Body of pancreas (tissue), 4 donors: ENCODE measurements at regions not wholly inside any gene's neighbourhood (a gene's known extent, or its start where the extent isn't known, plus 50 kb on each side); places are given as distances from the start of the nearest gene placed in this dataset.
"Not testable (repeated sequence)": the region's sequence is repeated elsewhere in the genome, so short reads cannot be mapped to it uniquely, and the experiment has no call there.

Experiments
- POLR2A ChIP-seq, 3 donors: fragments of 450-650 bp; IDR thresholded peaks; one replicate each; pipeline ENCODE4 v1.6.1; 2016; ENCODE audit warnings: antibody characterized with exemption in 3 of 3, mild to moderate bottlenecking in 2 of 3
- TF ChIP-seq, protein P1 (sequence below), 7 experiments: fragments of 450-650 bp in 4 of 7; fragments of 200-600 bp in 3 of 7; sonication (generic) in 3 of 7; IDR thresholded peaks; one replicate each; pipeline ENCODE4 v1.5.1; 2016 to 2019; ENCODE audit warnings: antibody characterized with exemption in 7 of 7

DNA sequence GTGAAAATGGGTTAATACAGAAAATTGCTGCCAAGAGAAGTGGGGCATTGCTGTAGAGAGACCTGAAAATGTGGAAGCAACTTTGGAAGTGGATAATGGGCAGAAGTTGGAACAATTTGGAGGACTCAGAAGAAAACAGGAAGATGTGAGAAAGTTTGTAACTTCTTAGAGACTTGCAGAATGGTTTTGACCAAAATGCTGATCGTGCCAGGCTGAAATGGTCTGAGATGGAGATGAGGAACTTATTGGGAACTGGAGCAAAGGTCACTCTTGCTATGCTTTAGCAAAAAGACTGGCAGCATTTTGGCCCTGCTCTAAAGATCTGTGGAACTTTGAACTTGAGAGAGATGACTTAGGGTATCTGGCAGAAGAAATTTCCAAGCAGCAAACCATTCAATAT lies 254.8 kb downstream of the KBTBD8 start:
- TF ChIP-seq, protein P1, sequence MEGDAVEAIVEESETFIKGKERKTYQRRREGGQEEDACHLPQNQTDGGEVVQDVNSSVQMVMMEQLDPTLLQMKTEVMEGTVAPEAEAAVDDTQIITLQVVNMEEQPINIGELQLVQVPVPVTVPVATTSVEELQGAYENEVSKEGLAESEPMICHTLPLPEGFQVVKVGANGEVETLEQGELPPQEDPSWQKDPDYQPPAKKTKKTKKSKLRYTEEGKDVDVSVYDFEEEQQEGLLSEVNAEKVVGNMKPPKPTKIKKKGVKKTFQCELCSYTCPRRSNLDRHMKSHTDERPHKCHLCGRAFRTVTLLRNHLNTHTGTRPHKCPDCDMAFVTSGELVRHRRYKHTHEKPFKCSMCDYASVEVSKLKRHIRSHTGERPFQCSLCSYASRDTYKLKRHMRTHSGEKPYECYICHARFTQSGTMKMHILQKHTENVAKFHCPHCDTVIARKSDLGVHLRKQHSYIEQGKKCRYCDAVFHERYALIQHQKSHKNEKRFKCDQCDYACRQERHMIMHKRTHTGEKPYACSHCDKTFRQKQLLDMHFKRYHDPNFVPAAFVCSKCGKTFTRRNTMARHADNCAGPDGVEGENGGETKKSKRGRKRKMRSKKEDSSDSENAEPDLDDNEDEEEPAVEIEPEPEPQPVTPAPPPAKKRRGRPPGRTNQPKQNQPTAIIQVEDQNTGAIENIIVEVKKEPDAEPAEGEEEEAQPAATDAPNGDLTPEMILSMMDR (IDR thresholded peaks at IDR 0.05) = not testable (repeated sequence)
- not testable (repeated sequence) for TF ChIP-seq POLR2A (IDR thresholded peaks at IDR 0.05)
